K562 (cell line): ENCODE measurements at regions not wholly inside any gene's neighbourhood (a gene's known extent, or its start where the extent isn't known, plus 50 kb on each side); places are given as distances from the start of the nearest gene placed in this dataset.

Experiments used
- ATAC-seq: fragments of 200-7000 bp; cut with Tn5 transposase; 3 replicates; pipeline ENCODE4 v1.9.1; 2020; ENCODE audit warnings: moderate library complexity
- BruUV-seq: library from RNA; stranded (reverse); fragments of 400-500 nt; replicated peaks from 2 replicates; lab custom pipeline; 2021; lab: Mats Ljungman, UMichigan
- CTCF ChIA-PET: fragments of 300-600 bp; formaldehyde crosslinking; extraction: SDS; loops from one replicate; lab custom pipeline; 2021; ENCODE audit warnings: low intra/inter-chr PET ratio; lab: Yijun Ruan, JAX
- POLR2A ChIA-PET: fragments of 300-600, 350-650 bp; sonication (Branson Sonifier 250); formaldehyde crosslinking; extraction: SDS; loops from one replicate; lab custom pipeline; 2021; ENCODE audit warnings: antibody characterized with exemption, inconsistent platforms; lab: Yijun Ruan, JAX
- DNase-seq, 4 experiments: peaks; one replicate each; pipeline versions ENCODE4 v3.0.0 to v3.0.0-alpha.2; 2011 to 2018; ENCODE audit warnings: low spot score in 3 of 4, mixed read lengths in 3 of 4; ENCODE audit errors: extremely low read depth in 1 of 4
- FAIRE-seq: peaks from 2 replicates; lab custom pipeline; 2011; peaks lifted over from hg19 to GRCh38; lab: Jason Lieb, UNC
- H2AFZ ChIP-seq: 2 replicates; pipeline ENCODE4 v1.6.0; 2011; ENCODE audit warnings: low read depth, low read length, control low read depth, inconsistent platforms
- H3K27ac ChIP-seq: fragments of 200-600 bp; 3 replicates; pipeline ENCODE4 v1.8.0; 2011; ENCODE audit warnings: low read depth, mild to moderate bottlenecking, control low read depth, inconsistent platforms, low read length, moderate library complexity, mixed read lengths; ENCODE audit errors: extremely low read depth
- H3K27me3 ChIP-seq, 2 experiments: fragments of 300-600 bp in 1 of 2; 2 replicates in 1 of 2; 3 replicates in 1 of 2; pipeline versions ENCODE4 v1.6.0 to v1.8.0; 2011; ENCODE audit warnings: inconsistent platforms in 2 of 2, low read length in 2 of 2, mild to moderate bottlenecking in 1 of 2, mixed read lengths in 1 of 2, moderate library complexity in 1 of 2; ENCODE audit not compliant: control insufficient read depth in 2 of 2, insufficient read depth in 2 of 2
- H3K36me3 ChIP-seq: fragments of 300-600 bp; 3 replicates; pipeline ENCODE4 v1.8.0; 2011; ENCODE audit warnings: mild to moderate bottlenecking, low read length, inconsistent platforms; ENCODE audit not compliant: control insufficient read depth, insufficient read depth
- H3K4me1 ChIP-seq, 2 experiments: fragments of 200-600 bp in 1 of 2; replicated peaks in 1 of 2; 2 replicates in 1 of 2; 3 replicates in 1 of 2; pipeline versions ENCODE4 v1.5.1 to v1.8.0; 2011; ENCODE audit warnings: inconsistent platforms in 2 of 2, low read length in 2 of 2, mild to moderate bottlenecking in 1 of 2, mixed read lengths in 1 of 2, moderate library complexity in 1 of 2; ENCODE audit not compliant: control insufficient read depth in 2 of 2, insufficient read depth in 2 of 2
- H3K4me2 ChIP-seq: 2 replicates; pipeline ENCODE4 v1.6.1; 2011; ENCODE audit warnings: low read length, control low read depth, inconsistent platforms, mixed read lengths; ENCODE audit not compliant: insufficient read depth
- H3K4me3 ChIP-seq: fragments of 200-600 bp; sonication (generic), shearing (Covaris generic); 2 replicates; pipeline ENCODE4 v1.5.1; 2016; ENCODE audit warnings: control low read depth, inconsistent platforms
- H3K79me2 ChIP-seq: fragments of 200-600 bp; 3 replicates; pipeline ENCODE4 v1.8.0; 2011; ENCODE audit warnings: low read length, inconsistent platforms; ENCODE audit not compliant: control insufficient read depth, insufficient read depth
- H3K9ac ChIP-seq, 2 experiments: 2 replicates each; pipeline versions ENCODE4 v1.6.0 to v1.6.1; 2011; ENCODE audit warnings: low read depth in 2 of 2, low read length in 2 of 2, control low read depth in 1 of 2, inconsistent platforms in 1 of 2, mild to moderate bottlenecking in 1 of 2, mixed read lengths in 1 of 2; ENCODE audit not compliant: insufficient read depth in 1 of 2
- H3K9me1 ChIP-seq: one replicate; pipeline ENCODE4 v1.6.0; 2011; ENCODE audit warnings: inconsistent platforms, mild to moderate bottlenecking, low read length, moderate library complexity; ENCODE audit not compliant: control insufficient read depth, insufficient read depth
- H3K9me3 ChIP-seq: replicated peaks from 2 replicates; pipeline ENCODE4 v1.5.1; 2011; ENCODE audit warnings: low read depth, low read length, inconsistent platforms; ENCODE audit not compliant: control insufficient read depth, insufficient read depth
- H4K20me1 ChIP-seq: replicated peaks from 2 replicates; pipeline ENCODE4 v1.6.1; 2011; ENCODE audit warnings: low read length, inconsistent platforms, mixed read lengths; ENCODE audit not compliant: control insufficient read depth, insufficient read depth
- CBX1 ChIP-seq: sonication (generic); IDR thresholded peaks from 2 replicates; pipeline ENCODE4 v1.6.1; 2016; ENCODE audit warnings: antibody characterized with exemption, low read depth, mild to moderate bottlenecking
- FOXA1 ChIP-seq: fragments of 450-650 bp; IDR thresholded peaks from 2 replicates; pipeline ENCODE4 v1.6.1; 2016; ENCODE audit warnings: mild to moderate bottlenecking, borderline replicate concordance
- KDM2B ChIP-seq: fragments of 250-450 bp; sonication (Bioruptor Pico); IDR thresholded peaks from 2 replicates; pipeline ENCODE4 v1.8.0; 2021; ENCODE audit warnings: mild to moderate bottlenecking, moderate library complexity
- KLF1 ChIP-seq: fragments of 450-650 bp; IDR thresholded peaks from 2 replicates; pipeline ENCODE4 v1.6.1; 2016; ENCODE audit warnings: missing genetic modification characterization, missing compliant biosample characterization
- NFATC3 ChIP-seq: fragments of 450-650 bp; IDR thresholded peaks from 2 replicates; pipeline ENCODE4 v1.6.1; 2017; ENCODE audit warnings: mild to moderate bottlenecking
- RBM22 ChIP-seq: fragments of 200-400 bp; formaldehyde crosslinking; IDR thresholded peaks from 2 replicates; pipeline ENCODE4 v1.6.1; 2018; ENCODE audit warnings: low read length, low read depth; ENCODE audit not compliant: poor library complexity, severe bottlenecking
- STAT5A ChIP-seq: IDR thresholded peaks from 2 replicates; pipeline ENCODE4 v1.6.1; 2012; ENCODE audit warnings: low read length, inconsistent platforms, borderline replicate concordance
- TCF3 ChIP-seq: sonication (generic); formaldehyde crosslinking; IDR thresholded peaks from 2 replicates; pipeline ENCODE4 v1.4.0; 2020; ENCODE audit warnings: mild to moderate bottlenecking, missing genetic modification reagents
- ZFPM2 ChIP-seq: fragments of 250-450 bp; sonication (Bioruptor Pico); IDR thresholded peaks from 2 replicates; pipeline ENCODE4 v1.5.1; 2022; ENCODE audit warnings: mild to moderate bottlenecking
- ZNF347 ChIP-seq: fragments of 450-650 bp; formaldehyde crosslinking; IDR thresholded peaks from 2 replicates; pipeline ENCODE4 v1.4.0; 2020; ENCODE audit warnings: low read depth, mild to moderate bottlenecking, moderate library complexity
- ZNF589 ChIP-seq: fragments of 200-800 bp; sonication (Bioruptor generic); IDR thresholded peaks from 2 replicates; pipeline ENCODE4 v1.6.1; 2016; ENCODE audit warnings: low read depth, missing genetic modification characterization, missing compliant biosample characterization
- WGBS: fragments of 100-300 bp; shearing (Covaris generic); methylation state at CpG from one replicate; pipeline ENCODE4 v1.1.6; 2016; ENCODE audit warnings: low coverage, mixed read lengths; ENCODE audit not compliant: insufficient coverage; ENCODE audit errors: missing lambda C conversion rate; 5-methylcytosine and 5-hydroxymethylcytosine counted together
- in situ Hi-C: fragments of 300-500 bp; cut with MboI; formaldehyde crosslinking; loops from 4 replicates; pipeline ENCODE4 v1.15.0; 2018; ENCODE audit warnings: inconsistent platforms, mixed read lengths
- intact Hi-C: fragments of 100-400 bp; cut with micrococcal nuclease; formaldehyde crosslinking; loops from 2 replicates; pipeline ENCODE4 v1.14.2; 2022
- TF ChIP-seq, protein P1 (sequence below): sonication (generic); formaldehyde crosslinking; IDR thresholded peaks from 2 replicates; pipeline ENCODE4 v1.9.0; 2022; ENCODE audit warnings: mild to moderate bottlenecking, missing genetic modification reagents
- TF ChIP-seq, protein P2 (sequence below): fragments of 250-450 bp; sonication (Bioruptor Pico); IDR thresholded peaks from 2 replicates; pipeline ENCODE4 v1.4.0; 2020; ENCODE audit warnings: borderline replicate concordance
- TF ChIP-seq, protein P3 (sequence below): fragments of 250-450 bp; sonication (Bioruptor Pico); IDR thresholded peaks from 2 replicates; pipeline ENCODE4 v1.8.0; 2022; ENCODE audit warnings: inconsistent platforms

DNA sequence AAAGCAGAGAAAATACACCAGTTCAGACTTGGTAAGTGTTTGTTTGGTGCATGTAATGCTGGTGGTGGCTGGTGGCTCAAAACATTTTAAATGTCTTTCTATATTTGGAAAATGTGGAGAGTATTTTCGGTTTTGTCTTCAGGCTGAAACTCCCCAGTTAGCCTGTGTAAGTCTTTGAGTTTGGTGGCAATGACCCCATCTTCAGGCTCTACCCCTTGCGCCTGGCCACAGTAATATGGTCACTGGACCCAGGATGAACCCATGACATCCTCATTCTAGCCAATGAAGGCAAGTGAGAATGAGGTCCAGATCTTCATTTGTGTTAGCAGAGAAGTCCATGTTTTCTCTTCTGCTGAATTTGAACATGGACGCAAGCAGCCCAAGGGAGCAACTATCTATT lies 422.6 kb downstream of the BRINP1 start:
- CTCF ChIA-PET, result no interaction called here
- TF ChIP-seq TCF3 (no peak), STAT5A (no peak), RBM22 (no peak), KDM2B (CRISPR knock-in tag) (no peak), ZNF347 (CRISPR knock-in tag) (no peak), NFATC3 (no peak), FOXA1 (no peak), CBX1 (no peak), ZNF589 (no peak), ZFPM2 (CRISPR knock-in tag) (no peak), KLF1 (no peak)
- TF ChIP-seq, protein P1, sequence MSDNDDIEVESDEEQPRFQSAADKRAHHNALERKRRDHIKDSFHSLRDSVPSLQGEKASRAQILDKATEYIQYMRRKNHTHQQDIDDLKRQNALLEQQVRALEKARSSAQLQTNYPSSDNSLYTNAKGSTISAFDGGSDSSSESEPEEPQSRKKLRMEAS (CRISPR knock-in tag), result no peak
- TF ChIP-seq, protein P2, sequence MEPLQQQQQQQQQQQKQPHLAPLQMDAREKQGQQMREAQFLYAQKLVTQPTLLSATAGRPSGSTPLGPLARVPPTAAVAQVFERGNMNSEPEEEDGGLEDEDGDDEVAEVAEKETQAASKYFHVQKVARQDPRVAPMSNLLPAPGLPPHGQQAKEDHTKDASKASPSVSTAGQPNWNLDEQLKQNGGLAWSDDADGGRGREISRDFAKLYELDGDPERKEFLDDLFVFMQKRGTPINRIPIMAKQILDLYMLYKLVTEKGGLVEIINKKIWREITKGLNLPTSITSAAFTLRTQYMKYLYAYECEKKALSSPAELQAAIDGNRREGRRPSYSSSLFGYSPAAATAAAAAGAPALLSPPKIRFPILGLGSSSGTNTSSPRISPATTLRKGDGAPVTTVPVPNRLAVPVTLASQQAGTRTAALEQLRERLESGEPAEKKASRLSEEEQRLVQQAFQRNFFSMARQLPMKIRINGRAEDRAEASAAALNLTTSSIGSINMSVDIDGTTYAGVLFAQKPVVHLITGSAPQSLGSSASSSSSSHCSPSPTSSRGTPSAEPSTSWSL (CRISPR knock-in tag), result no peak
- TF ChIP-seq, protein P3, sequence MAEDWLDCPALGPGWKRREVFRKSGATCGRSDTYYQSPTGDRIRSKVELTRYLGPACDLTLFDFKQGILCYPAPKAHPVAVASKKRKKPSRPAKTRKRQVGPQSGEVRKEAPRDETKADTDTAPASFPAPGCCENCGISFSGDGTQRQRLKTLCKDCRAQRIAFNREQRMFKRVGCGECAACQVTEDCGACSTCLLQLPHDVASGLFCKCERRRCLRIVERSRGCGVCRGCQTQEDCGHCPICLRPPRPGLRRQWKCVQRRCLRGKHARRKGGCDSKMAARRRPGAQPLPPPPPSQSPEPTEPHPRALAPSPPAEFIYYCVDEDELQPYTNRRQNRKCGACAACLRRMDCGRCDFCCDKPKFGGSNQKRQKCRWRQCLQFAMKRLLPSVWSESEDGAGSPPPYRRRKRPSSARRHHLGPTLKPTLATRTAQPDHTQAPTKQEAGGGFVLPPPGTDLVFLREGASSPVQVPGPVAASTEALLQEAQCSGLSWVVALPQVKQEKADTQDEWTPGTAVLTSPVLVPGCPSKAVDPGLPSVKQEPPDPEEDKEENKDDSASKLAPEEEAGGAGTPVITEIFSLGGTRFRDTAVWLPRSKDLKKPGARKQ (CRISPR knock-in tag), result no peak
- WGBS, result 0% methylated on average over 3 of the region's 3 CpGs

More for the DNA sequence above, 422.6 kb downstream of the BRINP1 start:
- H2AFZ ChIP-seq, result no peak overlapping the region
- no peak overlapping the region for H3K4me3 ChIP-seq
- no TSS peak for BruUV-seq
- intact Hi-C loops (no loop called here), in situ Hi-C loops (no loop called here)
- H4K20me1 ChIP-seq, result no peaks in the 10 kb centered on the region
- no peaks in the 10 kb centered on the region for H3K27me3 ChIP-seq
- ATAC-seq (no peak), DNase-seq (no peak), FAIRE-seq (no peak)
- H3K4me2 ChIP-seq, result no peak overlapping the region
- no peaks in the 10 kb centered on the region for H3K9me3 ChIP-seq
- H3K79me2 ChIP-seq, result no peaks in the 10 kb centered on the region
- no peak overlapping the region for H3K27ac ChIP-seq
- H3K9me1 ChIP-seq, result no peaks in the 10 kb centered on the region
- no peak overlapping the region for H3K9ac ChIP-seq
- no peaks in the 10 kb centered on the region for H3K36me3 ChIP-seq
- POLR2A ChIA-PET, result no interaction called here
- H3K4me1 ChIP-seq, result no peaks in the 10 kb centered on the region
